Keratinocyte (primary cell): ENCODE measurements at regions not wholly inside any gene's neighbourhood (a gene's known extent, or its start where the extent isn't known, plus 50 kb on each side); places are given as distances from the start of the nearest gene placed in this dataset.

Experiments
- EZH2 ChIP-seq: IDR thresholded peaks from one replicate; pipeline ENCODE4 v1.6.1; 2012; ENCODE audit warnings: inconsistent platforms, mild to moderate bottlenecking, low read length, moderate library complexity
- TF ChIP-seq, protein P1 (sequence below), 3 experiments: IDR thresholded peaks in 1 of 3; conservative IDR thresholded peaks in 1 of 3; optimal IDR thresholded peaks in 1 of 3; 2 replicates in 2 of 3; 3 replicates in 1 of 3; pipeline versions ENCODE3 to v1.5.1; 2011; ENCODE audit warnings: low read length in 3 of 3, mild to moderate bottlenecking in 3 of 3, moderate library complexity in 2 of 3, control low read depth in 1 of 3, inconsistent platforms in 1 of 3; ENCODE audit not compliant: insufficient read depth in 2 of 3; ENCODE audit errors: extremely low read depth in 1 of 3

- TF ChIP-seq, protein P1, sequence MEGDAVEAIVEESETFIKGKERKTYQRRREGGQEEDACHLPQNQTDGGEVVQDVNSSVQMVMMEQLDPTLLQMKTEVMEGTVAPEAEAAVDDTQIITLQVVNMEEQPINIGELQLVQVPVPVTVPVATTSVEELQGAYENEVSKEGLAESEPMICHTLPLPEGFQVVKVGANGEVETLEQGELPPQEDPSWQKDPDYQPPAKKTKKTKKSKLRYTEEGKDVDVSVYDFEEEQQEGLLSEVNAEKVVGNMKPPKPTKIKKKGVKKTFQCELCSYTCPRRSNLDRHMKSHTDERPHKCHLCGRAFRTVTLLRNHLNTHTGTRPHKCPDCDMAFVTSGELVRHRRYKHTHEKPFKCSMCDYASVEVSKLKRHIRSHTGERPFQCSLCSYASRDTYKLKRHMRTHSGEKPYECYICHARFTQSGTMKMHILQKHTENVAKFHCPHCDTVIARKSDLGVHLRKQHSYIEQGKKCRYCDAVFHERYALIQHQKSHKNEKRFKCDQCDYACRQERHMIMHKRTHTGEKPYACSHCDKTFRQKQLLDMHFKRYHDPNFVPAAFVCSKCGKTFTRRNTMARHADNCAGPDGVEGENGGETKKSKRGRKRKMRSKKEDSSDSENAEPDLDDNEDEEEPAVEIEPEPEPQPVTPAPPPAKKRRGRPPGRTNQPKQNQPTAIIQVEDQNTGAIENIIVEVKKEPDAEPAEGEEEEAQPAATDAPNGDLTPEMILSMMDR (optimal IDR thresholded peaks at IDR 0.05 in 1 of 3, IDR thresholded peaks at IDR 0.05 in 1 of 3, conservative IDR thresholded peaks at IDR 0.05 in 1 of 3; ENCODE audit: extremely low read depth in 1 of 3, insufficient read depth in 2 of 3, low read length in 3 of 3): no peak
- TF ChIP-seq EZH2: no peak
Observed at GRCh38 chr14:80101835-80102234, 109.5 kb downstream of the DIO2 start.
